ENCODE measurements at regions not wholly inside any gene's neighbourhood (a gene's known extent, or its start where the extent isn't known, plus 50 kb on each side); places are given as distances from the start of the nearest gene placed in this dataset.

DNA sequence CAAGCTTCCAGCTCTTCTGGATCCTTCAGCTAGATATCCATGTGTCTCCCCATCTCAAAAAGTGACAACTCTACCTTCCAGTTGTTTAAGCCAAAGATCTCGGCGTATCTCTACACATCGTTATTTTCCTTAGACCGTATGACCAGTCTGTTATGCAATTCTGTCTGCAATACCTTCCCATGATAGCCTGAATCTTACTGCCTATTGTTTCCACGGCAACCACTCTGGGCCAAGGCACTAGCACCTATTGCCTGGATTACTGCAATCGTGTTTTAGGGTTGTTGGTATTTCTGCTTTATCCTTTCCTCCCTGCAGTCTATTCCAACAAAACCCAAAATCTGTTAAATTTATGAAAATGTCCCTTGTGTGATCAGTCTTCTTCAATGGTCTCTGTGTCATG lies 448.4 kb downstream of the MTRR start:
- TF ChIP-seq, protein P1, sequence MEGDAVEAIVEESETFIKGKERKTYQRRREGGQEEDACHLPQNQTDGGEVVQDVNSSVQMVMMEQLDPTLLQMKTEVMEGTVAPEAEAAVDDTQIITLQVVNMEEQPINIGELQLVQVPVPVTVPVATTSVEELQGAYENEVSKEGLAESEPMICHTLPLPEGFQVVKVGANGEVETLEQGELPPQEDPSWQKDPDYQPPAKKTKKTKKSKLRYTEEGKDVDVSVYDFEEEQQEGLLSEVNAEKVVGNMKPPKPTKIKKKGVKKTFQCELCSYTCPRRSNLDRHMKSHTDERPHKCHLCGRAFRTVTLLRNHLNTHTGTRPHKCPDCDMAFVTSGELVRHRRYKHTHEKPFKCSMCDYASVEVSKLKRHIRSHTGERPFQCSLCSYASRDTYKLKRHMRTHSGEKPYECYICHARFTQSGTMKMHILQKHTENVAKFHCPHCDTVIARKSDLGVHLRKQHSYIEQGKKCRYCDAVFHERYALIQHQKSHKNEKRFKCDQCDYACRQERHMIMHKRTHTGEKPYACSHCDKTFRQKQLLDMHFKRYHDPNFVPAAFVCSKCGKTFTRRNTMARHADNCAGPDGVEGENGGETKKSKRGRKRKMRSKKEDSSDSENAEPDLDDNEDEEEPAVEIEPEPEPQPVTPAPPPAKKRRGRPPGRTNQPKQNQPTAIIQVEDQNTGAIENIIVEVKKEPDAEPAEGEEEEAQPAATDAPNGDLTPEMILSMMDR (IDR thresholded peaks at IDR 0.05): no peak
- TF ChIP-seq POLR2AphosphoS5 (IDR thresholded peaks at IDR 0.05) (no peak), POLR2A (IDR thresholded peaks at IDR 0.05) (no peak), EP300 (IDR thresholded peaks at IDR 0.05) (no peak)
